Renal cortex interstitium (tissue), 11 donors: ENCODE measurements at regions not wholly inside any gene's neighbourhood (a gene's known extent, or its start where the extent isn't known, plus 50 kb on each side); places are given as distances from the start of the nearest gene placed in this dataset.
"Not testable (repeated sequence)": the region's sequence is repeated elsewhere in the genome, so short reads cannot be mapped to it uniquely, and the experiment has no call there.

Source experiments
- DNase-seq, 11 donors: peaks; one replicate each; pipeline ENCODE4 v3.0.0-alpha.2; 2013; ENCODE audit warnings: low read depth in 9 of 11, low spot score in 4 of 11; ENCODE audit errors: extremely low read depth in 1 of 11

GRCh38 chr1:99529002-99529401 is 116.9 kb upstream of the PALMD start:
- DNase-seq, result no peak

DNA sequence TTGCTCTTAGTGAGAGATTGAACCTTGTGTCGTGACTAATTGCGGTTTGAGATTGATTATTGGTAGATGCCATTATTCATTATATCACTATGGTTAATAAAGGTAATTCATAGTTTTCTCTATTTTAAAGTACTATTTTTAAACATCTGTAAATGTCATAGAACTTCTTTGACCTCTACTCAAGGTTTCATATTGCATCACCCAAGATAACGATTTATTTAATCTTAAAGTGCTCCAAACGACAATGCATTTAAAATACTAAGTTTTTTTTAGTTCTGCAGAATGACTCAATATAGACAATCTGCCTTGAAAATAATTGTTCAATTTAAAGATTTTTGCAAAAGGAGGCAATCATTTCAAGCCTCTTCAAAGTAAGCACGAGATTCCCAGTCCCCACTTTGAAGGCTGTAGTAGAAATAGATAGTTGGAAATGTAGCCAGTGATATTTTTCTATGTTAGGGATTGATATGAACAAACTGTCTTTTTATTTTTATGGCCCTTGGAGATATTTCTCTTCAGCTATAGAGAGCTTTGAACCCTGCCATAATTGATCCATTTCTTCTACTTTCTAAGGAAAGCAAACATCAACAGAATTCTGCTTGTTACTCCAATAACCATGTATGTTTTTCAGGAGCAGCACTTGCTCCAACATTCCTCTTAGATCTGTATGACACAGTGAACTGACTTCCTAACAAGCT is 114.2 kb upstream of the PALMD start:
- no peak for DNase-seq

DNA sequence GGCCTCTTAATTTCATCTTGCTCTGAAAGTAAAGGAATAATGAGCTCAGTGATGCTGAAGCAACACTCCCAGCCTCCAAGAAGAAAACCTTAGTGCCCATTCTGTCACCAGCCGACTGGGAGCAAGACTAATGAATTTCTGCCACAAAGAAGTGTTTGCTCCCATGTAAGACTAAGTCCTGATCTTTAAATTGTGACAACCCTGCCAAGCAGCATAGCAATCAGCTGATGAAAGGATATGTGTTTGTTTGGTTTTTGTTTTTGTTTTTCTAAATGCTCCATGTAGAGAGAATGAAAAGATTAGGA is 113.7 kb upstream of the PALMD start:
- DNase-seq, result no peak

DNA sequence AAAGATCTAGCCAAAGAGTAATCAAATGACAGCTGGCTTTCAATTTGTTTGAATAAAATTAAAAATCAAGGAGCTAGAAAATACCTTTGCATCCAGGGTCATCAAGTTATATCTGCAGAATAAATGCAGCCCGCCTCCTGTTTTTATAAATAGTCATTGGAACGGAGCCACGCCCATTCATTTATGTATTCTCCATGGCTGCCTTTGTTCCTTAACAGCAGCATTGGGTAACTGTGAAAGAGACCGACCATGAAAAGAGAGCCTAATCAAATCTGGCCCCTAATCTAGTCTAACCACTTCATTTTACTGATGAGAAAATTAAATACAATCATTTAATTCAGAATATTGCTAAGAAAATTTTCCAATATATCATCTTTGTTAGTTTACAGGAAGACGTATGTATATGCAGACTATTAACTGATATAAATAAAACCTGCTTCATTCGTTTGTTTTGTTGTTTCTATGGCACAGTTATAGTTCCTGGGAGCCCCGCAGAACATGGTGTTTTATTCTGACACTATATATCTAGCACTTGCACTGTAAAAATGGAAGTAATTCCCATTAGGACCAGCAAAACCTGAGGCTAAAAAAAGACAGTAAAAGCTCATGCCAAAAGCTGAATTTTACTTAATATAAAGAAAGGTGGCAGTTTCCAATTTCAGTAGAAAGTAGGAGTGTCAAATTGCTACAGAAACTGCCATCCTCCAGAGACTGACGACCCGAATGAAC is 111.8 kb upstream of the PALMD start:
- DNase-seq, result peak in 2 of 11 donors; percentile 13 to 37

DNA sequence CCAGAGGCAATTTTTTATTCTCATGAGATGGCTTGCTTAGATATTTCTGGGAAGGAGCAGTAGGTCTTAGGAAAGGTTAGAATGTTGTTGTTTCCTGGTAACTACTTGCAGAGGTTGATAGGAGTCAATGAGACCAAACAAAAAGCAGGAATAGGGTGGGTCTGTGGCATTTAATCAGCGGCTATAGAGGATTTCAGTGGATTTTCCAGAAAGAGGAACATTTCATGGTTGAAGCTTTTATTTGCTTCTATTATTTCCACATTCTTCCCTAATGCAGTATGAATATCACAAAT is 111.3 kb upstream of the PALMD start:
- DNase-seq, result peak in 7 of 11 donors; percentile 12 to 61 (median 32)

- DNase-seq, result no peak
These were observed 110.3 kb upstream of the PALMD start for GRCh38 chr1:99535470-99536164.

DNA sequence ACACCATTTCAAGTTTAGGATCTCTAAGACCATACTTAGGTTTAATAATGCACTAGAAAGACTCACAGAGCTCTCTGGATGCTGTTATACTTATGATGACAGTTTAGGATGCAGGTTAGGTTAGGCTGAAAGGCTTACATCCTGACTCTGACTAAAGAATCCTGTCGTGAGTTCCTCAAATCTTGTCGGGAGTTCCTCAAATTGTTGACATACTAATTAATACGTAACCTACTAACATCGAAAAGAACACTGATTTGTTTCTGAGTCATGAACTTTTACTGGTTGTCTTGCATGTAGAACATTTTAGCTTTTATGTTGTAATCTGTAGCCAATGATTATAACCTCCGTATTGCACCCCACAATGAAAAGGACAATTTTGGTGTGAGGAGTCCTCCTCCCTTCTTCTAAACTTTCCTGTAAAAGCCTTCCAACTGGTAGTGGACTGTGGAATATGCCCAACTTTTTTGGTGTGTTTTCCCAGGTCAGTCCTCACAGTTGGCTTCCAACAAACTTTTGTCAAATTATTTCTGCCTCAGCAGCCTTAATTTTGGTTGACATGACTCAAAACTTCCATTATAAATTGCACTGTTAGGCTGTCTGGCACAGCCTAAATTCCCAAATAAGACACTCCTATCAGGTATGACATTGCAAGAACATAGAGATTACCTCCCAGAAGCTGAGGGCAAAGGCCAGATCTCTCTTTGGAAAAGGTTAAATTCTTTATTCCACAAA is 107.9 kb upstream of the PALMD start:
- DNase-seq, result no peak

DNA sequence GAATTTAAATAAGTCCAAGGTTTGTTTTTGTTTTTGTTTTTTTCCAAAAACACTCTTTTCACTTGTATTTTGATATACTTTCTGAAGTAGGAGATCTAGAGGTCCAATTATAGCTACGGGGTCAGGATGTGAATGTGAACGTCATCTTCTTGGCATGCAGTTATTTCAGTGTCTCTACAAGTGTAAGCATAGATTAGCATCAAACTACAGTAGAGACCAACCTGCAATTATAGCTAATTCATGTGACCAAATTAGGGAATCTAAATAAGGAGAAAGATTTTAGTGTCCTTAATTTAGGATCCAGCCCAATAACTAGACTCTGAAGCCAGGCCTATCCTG is 107.3 kb upstream of the PALMD start:
- no peak for DNase-seq

- DNase-seq, result no peak
These were observed 106.8 kb upstream of the PALMD start for GRCh38 chr1:99539131-99539530.

DNA sequence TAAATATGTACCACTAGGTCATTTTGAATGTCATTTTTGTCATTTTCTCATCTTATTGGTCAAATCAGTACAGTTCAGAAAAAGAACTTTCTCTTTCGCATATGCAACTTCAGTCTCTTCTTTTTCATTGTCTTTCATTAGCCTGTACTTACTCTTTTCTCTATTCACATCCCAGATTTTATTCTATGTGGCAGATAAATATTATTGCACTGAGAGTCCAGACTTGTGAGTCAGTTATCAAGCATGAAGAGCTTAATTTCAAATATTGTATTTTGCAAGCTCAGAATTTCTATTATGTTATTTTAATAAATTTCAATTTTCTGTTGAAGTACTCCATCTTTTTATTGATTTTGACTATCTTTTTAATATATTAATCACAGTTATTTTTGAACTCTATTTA is 105.2 kb upstream of the PALMD start:
- no peak for DNase-seq

DNA sequence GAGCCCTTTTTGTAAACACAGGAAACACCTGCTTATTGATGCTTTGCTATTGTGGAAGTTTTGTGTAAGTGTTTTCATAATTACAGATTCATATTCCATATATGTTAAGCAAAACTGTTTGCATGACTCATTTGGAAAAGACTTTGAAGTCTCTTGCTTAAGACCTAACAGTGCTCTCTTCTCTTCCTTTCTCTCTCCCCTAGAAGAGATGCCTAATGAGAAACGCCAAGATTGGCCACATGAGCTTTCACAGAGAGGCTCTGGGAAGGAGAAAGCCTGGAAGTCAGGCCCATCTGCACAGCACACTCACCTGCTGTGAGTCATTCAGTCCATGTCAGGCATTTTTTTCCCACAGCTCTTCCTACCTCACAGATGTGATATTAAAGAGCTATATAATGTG is 101.6 kb upstream of the PALMD start:
- no peak for DNase-seq

DNA sequence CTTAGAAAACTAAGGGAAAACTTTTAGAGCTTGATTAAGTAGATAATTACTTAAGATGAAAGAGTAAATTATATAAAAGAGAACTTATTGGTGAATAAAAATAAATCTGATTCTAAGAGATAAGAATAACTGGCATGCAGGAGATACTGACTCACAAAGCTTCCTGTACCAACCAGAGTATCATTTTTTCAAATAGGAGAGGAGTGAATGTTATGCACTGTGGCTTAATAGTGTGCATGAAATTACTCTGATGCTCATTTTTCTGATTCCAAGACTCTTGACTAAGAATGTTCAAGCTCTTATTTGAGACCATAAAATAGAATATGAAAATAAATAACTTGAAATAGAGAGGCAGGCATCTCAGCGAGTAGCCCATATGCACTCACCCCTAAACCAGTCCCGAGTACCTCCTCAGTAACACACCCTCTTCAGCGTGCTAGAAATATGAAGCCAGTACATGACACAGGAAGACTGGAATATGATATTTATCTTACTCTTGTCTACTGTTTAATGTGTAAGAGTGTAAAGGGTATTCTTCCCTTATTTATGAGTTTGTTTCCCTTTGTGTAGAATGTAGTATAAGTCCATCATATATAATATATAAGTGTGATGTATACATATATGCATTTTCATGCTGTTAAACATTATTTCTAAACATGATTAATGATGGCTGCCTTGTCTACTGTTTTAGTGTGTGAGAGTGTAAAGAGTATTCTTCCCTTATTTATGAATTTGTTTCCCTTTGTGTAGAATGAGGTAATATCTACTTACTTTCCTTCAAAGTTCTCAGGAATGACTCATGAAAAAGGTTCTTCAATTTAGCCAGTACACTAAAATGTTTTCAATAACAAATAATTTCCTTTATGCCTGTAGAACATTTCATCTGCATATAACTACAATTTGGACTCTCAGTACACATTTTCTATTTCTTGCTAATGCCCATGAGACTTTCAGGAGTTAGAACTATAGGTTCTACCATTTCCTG is 99.2 kb upstream of the PALMD start:
- no peak for DNase-seq

DNA sequence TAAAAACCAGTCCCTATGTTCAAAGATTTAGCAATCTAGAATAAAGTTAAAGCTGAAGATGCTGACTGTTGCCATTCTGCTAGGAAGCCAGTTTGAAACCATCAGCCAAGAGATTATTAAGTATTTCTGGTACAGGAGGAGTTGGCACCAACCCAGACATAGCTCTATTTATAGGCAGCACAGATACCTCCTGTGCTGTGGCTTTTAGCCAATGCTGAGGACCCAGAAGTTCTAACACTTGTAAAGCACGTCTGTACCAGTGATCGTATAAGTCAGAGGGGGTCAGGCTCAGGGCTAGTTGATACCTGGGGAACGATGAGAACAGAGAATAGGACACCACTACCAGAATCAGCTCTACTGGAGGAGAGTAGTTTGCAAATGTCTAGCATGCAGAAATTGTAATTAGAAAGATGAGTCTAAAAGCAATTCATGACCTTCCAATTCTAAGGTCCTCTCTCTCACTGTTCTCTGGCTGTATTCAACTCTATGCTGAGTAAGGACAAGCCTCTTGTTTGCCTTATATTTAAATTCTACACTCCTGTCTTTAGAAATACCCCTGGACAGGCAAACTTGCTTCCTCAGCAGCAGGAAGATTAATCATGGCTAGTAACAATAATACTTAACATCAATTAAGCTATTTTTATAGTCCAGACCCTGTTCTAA is 96.8 kb upstream of the PALMD start:
- no peak for DNase-seq

GRCh38 chr1:99550198-99550597 is 95.7 kb upstream of the PALMD start:
- DNase-seq, result no peak

- DNase-seq, result no peak
These were observed 93.9 kb upstream of the PALMD start for GRCh38 chr1:99551812-99552614.

DNA sequence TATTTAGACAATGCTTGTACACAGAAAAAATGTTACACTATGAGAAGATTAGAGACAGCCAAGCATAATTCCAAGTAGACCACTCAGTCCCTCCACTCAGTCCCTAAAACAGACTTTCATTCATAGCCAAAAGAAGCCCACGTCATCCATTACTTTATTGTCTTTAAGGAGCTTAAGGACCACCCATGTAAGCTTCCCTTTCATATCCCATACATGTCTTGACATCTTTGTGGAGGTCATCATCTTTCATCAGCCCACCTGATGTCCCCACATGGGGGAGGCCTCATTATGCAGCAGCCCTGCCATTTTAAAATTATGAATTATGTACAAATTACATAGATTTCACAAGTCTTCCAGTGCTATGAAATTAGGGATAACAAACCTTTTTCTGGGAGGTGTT is 92.6 kb upstream of the PALMD start:
- DNase-seq, result no peak

GRCh38 chr1:99553819-99554218 is 92.1 kb upstream of the PALMD start:
- not testable (repeated sequence) for DNase-seq

- no peak for DNase-seq
These were observed 91.2 kb upstream of the PALMD start for GRCh38 chr1:99554727-99555126.
